Mucosa of descending colon (tissue), 3 donors: ENCODE measurements at regions not wholly inside any gene's neighbourhood (a gene's known extent, or its start where the extent isn't known, plus 50 kb on each side); places are given as distances from the start of the nearest gene placed in this dataset.

Source experiments
- ATAC-seq: fragments of 200-7000 bp; cut with Tn5 transposase; one replicate; pipeline ENCODE4 v1.9.1; 2020; ENCODE audit warnings: mild to moderate bottlenecking, moderate library complexity
- DNase-seq, 3 donors: peaks; one replicate each; pipeline ENCODE4 v3.0.0-alpha.2; 2020
- H3K36me3 ChIP-seq: fragments of 200-600 bp; one replicate; pipeline ENCODE4 v1.8.0; 2021; ENCODE audit warnings: low read depth, mild to moderate bottlenecking
- H3K4me1 ChIP-seq: fragments of 200-600 bp; one replicate; pipeline ENCODE4 v1.8.0; 2021; ENCODE audit warnings: low read depth, mild to moderate bottlenecking
- H3K4me3 ChIP-seq: fragments of 200-600 bp; one replicate; pipeline ENCODE4 v1.8.0; 2021; ENCODE audit warnings: mild to moderate bottlenecking
- H3K9me3 ChIP-seq: fragments of 200-600 bp; one replicate; pipeline ENCODE4 v1.8.0; 2021; ENCODE audit warnings: mild to moderate bottlenecking
- intact Hi-C, 2 donors: fragments of 100-400 bp; cut with DNase I in 1 of 2; cut with micrococcal nuclease in 1 of 2; formaldehyde crosslinking; loops; one replicate each; pipeline versions ENCODE4 v1.11.0 to v1.11.1; 2022; cut with DNase I, micrococcal nuclease
- TF ChIP-seq, protein P1 (sequence below): fragments of 200-600 bp; IDR thresholded peaks from one replicate; pipeline ENCODE4 v1.8.0; 2022; ENCODE audit warnings: antibody characterized with exemption, mild to moderate bottlenecking
- donor health status: DM: no; HTN: no; CAD: no; lungs with moderate emphysema.
- donor health status: DM: no; HTN: no; CAD: no.
- donor health status: DM: no; HTN: yes; CAD: no.

DNA sequence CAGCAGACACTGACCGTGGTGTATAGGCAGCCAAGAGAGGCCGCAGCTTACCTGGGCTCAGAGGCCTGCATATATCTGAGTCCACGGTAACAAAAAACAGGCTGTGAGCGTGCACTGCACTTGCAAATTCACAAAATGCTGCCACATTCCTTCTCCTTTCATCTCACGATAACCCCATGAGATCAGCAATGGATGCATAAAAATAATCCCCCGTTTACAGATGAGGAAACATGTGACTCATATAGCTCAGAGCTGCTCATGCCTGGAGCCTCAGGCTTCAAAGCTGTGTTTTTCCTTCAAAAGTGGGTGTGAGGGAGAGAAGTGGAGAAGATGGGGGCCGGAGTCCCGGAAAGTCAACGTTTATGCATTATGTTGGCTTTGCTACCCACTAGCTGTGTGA, 118.3 kb upstream of the FOXF1 start:
- H3K9me3 ChIP-seq: no peaks in the 10 kb centered on the region
- intact Hi-C loops: no loop called here
- H3K4me3 ChIP-seq: no peak overlapping the region
- ATAC-seq: no peak
- TF ChIP-seq, protein P1, sequence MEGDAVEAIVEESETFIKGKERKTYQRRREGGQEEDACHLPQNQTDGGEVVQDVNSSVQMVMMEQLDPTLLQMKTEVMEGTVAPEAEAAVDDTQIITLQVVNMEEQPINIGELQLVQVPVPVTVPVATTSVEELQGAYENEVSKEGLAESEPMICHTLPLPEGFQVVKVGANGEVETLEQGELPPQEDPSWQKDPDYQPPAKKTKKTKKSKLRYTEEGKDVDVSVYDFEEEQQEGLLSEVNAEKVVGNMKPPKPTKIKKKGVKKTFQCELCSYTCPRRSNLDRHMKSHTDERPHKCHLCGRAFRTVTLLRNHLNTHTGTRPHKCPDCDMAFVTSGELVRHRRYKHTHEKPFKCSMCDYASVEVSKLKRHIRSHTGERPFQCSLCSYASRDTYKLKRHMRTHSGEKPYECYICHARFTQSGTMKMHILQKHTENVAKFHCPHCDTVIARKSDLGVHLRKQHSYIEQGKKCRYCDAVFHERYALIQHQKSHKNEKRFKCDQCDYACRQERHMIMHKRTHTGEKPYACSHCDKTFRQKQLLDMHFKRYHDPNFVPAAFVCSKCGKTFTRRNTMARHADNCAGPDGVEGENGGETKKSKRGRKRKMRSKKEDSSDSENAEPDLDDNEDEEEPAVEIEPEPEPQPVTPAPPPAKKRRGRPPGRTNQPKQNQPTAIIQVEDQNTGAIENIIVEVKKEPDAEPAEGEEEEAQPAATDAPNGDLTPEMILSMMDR: no peak
- no peaks in the 10 kb centered on the region for H3K4me1 ChIP-seq
- H3K36me3 ChIP-seq: no peaks in the 10 kb centered on the region
- DNase-seq: no peak

DNA sequence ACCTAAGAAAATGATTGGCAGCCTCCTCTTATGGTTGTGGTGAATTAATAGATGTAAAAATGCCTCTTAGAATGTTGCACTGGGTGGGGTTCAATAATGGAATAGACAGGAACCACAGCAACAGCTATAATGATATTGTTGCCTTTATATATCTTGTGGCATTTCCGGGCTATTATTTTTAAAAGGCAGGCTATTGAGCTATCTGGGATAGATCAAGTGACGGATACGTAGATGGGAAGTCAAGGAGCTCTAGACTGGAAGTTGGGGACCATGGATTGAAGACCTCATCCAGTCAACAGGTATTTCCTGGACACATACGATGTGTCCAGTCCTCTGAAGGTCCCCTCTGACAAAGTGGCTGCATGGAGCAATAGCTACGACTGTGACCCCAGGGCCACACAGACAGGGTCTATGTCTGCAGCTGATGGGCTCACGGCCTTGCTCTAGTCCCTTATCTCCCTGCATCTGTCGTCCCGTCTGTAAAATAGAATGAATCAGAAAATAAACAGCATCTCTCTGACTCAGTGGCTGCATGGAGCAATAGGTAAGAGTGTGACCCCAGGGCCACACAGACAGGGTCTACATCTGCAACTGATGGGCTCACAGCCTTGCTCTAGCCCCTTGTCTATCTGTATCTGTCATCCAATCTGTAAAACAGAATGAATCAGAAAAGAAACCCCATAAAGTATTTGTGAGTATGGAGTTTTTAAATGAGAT, 117.7 kb upstream of the FOXF1 start:
- no peak for ATAC-seq
- H3K36me3 ChIP-seq: no peaks in the 10 kb centered on the region
- no peaks in the 10 kb centered on the region for H3K9me3 ChIP-seq
- no peak for DNase-seq
- no peaks in the 10 kb centered on the region for H3K4me1 ChIP-seq
- intact Hi-C loops: no loop called here
- no peak overlapping the region for H3K4me3 ChIP-seq
- TF ChIP-seq, protein P1: no peak

DNA sequence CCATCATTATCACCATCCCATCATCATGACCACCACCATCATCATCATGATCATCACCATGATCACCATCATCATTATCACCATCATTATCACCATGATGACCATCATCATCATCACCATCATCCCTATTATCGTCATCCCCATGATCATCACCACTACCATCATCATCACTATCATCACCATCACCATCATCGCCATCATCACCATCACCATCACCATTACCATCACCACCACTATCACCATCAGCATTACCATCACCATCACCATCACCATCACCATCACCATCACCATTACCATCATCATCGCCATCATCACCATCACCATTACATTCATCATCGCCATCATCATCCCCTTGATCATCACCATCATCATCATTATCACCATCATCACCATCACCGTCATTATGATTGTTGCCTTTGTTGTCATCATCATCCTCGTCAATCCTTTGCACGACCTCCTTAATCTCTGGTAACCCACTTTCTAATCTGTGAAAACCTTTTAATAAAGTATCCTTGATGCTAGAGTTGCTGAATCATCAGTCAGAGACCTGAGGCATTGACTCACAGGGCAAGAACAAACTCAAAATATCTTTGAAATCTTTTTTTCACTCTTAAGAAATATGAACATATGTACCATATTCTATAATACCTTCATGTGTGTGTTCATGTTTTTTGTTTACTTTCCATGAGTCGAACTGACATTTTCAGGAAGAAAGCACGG, 116.3 kb upstream of the FOXF1 start:
- H3K4me3 ChIP-seq: no peak overlapping the region
- no peaks in the 10 kb centered on the region for H3K36me3 ChIP-seq
- DNase-seq: no peak
- no peaks in the 10 kb centered on the region for H3K9me3 ChIP-seq
- TF ChIP-seq, protein P1: no peak
- intact Hi-C loops: no loop called here
- ATAC-seq: no peak
- no peaks in the 10 kb centered on the region for H3K4me1 ChIP-seq

- ATAC-seq: no peak
- TF ChIP-seq, protein P1: no peak
- H3K9me3 ChIP-seq: no peaks in the 10 kb centered on the region
- intact Hi-C loops: no loop called here
- H3K4me1 ChIP-seq: no peaks in the 10 kb centered on the region
- no peak for DNase-seq
- no peaks in the 10 kb centered on the region for H3K36me3 ChIP-seq
- H3K4me3 ChIP-seq: no peak overlapping the region
Measured at GRCh38 chr16:86395477-86395876, 114.8 kb upstream of the FOXF1 start.

DNA sequence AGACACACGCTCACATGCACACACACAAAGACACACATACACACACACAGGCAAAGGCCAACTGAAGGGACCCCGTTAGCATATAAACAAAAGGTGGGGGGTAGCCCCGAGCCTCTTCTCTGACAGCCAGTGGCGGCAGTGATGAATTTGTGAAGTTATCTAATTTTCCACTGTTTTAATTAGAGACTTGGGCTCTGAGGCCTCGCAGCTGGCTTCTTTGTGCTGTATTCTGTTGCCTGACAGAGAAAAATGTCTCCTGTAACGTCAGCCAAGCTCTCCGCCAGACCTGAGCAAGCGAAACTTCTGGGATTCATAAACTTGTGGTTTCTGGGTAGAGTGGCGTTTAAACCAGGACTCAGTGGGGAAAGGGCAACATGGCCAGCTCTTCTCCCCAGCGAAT, 113.9 kb upstream of the FOXF1 start:
- ATAC-seq (peak; percentile 44), DNase-seq (peak in 1 of 3 donors; percentile 41)
- Histone ChIP-seq H3K36me3 (no peaks in the 10 kb centered on the region), H3K9me3 (no peaks in the 10 kb centered on the region), H3K4me1 (no peaks in the 10 kb centered on the region), H3K4me3 (no peak overlapping the region)
- TF ChIP-seq, protein P1: no peak
- intact Hi-C loops: no loop called here
